Stimulated activated CD8-positive, alpha-beta memory T cell treated with anti-CD3 and anti-CD28 coated beads, Interleukin-15, amount 100 ng/mL, for 1 hour (primary cell): ENCODE measurements at regions not wholly inside any gene's neighbourhood (a gene's known extent, or its start where the extent isn't known, plus 50 kb on each side); places are given as distances from the start of the nearest gene placed in this dataset.

Experiments
- DNase-seq: peaks from one replicate; pipeline ENCODE4 v3.0.0-alpha.2; 2020; ENCODE audit warnings: low read depth

- no peak for DNase-seq
Observed at GRCh38 chr13:26965952-26966700, 205.5 kb downstream of the USP12 start.

GRCh38 chr13:26964278-26965250 lies 204.0 kb upstream of the GPR12 start:
- no peak for DNase-seq

GRCh38 chr13:26962671-26963070 lies 202.1 kb upstream of the GPR12 start:
- DNase-seq = no peak

- no peak for DNase-seq
Observed at GRCh38 chr13:26961890-26962615, 201.5 kb upstream of the GPR12 start.

- no peak for DNase-seq
Observed at GRCh38 chr13:26957182-26957581, 196.6 kb upstream of the GPR12 start.

- DNase-seq = no peak
Observed at GRCh38 chr13:26956522-26957142, 196.0 kb upstream of the GPR12 start.

- no peak for DNase-seq
Observed at GRCh38 chr13:26954976-26955375, 194.4 kb upstream of the GPR12 start.

- DNase-seq = no peak
Observed at GRCh38 chr13:26953291-26953690, 192.7 kb upstream of the GPR12 start.

- DNase-seq = no peak
Observed at GRCh38 chr13:26952551-26953143, 192.1 kb upstream of the GPR12 start.

- DNase-seq = no peak
Observed at GRCh38 chr13:26951581-26952177, 191.1 kb upstream of the GPR12 start.

GRCh38 chr13:26950968-26951367 lies 190.4 kb upstream of the GPR12 start:
- DNase-seq = no peak

- no peak for DNase-seq
Observed at GRCh38 chr13:26950546-26950945, 190.0 kb upstream of the GPR12 start.

- DNase-seq = no peak
Observed at GRCh38 chr13:26949701-26950502, 189.3 kb upstream of the GPR12 start.

- DNase-seq = no peak
Observed at GRCh38 chr13:26948353-26948752, 187.8 kb upstream of the GPR12 start.

- no peak for DNase-seq
Observed at GRCh38 chr13:26946684-26947343, 186.2 kb upstream of the GPR12 start.

- DNase-seq = no peak
Observed at GRCh38 chr13:26943748-26944147, 183.2 kb upstream of the GPR12 start.

GRCh38 chr13:26942184-26942583 lies 181.6 kb upstream of the GPR12 start:
- DNase-seq = no peak

- no peak for DNase-seq
Observed at GRCh38 chr13:26941345-26942174, 181.0 kb upstream of the GPR12 start.

- no peak for DNase-seq
Observed at GRCh38 chr13:26934096-26934495, 173.5 kb upstream of the GPR12 start.
